ENCODE measurements at regions not wholly inside any gene's neighbourhood (a gene's known extent, or its start where the extent isn't known, plus 50 kb on each side); places are given as distances from the start of the nearest gene placed in this dataset.

- TF ChIP-seq EZH2 (IDR thresholded peaks at IDR 0.05; ENCODE audit: insufficient read depth, poor library complexity, severe bottlenecking) (no peak), EZH2phosphoT487 (IDR thresholded peaks at IDR 0.05; ENCODE audit: insufficient read depth, low read depth) (no peak)
Observed at GRCh38 chr5:100970646-100971255, 67.7 kb upstream of the ST8SIA4 start.

Measured in GM23248 (cell line).